ENCODE measurements at regions not wholly inside any gene's neighbourhood (a gene's known extent, or its start where the extent isn't known, plus 50 kb on each side); places are given as distances from the start of the nearest gene placed in this dataset.

DNA sequence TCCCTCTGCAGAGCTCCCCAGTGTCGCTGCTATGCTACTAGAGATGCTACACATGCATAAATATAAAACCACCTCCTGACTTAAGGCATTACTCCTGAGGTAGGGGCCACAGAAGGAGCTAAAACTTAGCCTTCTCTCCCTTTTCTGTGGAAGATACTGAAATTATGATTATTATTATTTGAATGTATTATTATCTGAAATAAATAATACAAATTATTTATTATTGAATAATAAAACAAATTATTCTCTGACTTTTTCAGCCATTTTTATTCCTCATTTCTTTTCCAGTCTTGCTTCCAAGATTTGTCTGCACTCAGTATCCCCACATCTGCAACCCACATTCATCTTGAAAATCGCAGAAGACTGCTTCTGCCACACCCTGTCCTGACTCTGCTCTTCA is 414.9 kb upstream of the ACO1 start:
- H3K4me1 ChIP-seq (ENCODE audit: control insufficient read depth, low read length) = no peaks in the 10 kb centered on the region
- H3K9me2 ChIP-seq (replicated peaks; ENCODE audit: control insufficient read depth, low read length) = no peaks in the 10 kb centered on the region
- H3K4me2 ChIP-seq (ENCODE audit: low read length) = no peak overlapping the region
- no peak overlapping the region for H3K27ac ChIP-seq (ENCODE audit: low read depth, low read length)
- H3K4me3 ChIP-seq (ENCODE audit: low read length) = no peak overlapping the region
- TF ChIP-seq, protein P1, sequence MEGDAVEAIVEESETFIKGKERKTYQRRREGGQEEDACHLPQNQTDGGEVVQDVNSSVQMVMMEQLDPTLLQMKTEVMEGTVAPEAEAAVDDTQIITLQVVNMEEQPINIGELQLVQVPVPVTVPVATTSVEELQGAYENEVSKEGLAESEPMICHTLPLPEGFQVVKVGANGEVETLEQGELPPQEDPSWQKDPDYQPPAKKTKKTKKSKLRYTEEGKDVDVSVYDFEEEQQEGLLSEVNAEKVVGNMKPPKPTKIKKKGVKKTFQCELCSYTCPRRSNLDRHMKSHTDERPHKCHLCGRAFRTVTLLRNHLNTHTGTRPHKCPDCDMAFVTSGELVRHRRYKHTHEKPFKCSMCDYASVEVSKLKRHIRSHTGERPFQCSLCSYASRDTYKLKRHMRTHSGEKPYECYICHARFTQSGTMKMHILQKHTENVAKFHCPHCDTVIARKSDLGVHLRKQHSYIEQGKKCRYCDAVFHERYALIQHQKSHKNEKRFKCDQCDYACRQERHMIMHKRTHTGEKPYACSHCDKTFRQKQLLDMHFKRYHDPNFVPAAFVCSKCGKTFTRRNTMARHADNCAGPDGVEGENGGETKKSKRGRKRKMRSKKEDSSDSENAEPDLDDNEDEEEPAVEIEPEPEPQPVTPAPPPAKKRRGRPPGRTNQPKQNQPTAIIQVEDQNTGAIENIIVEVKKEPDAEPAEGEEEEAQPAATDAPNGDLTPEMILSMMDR (IDR thresholded peaks at IDR 0.05; ENCODE audit: low read depth, low read length, poor library complexity, severe bottlenecking) = no peak
- TF ChIP-seq EZH2phosphoT487 (IDR thresholded peaks at IDR 0.05; ENCODE audit: borderline replicate concordance, low read length) = no peak
- no peaks in the 10 kb centered on the region for H3K27me3 ChIP-seq (ENCODE audit: control insufficient read depth, low read length)
- H4K20me1 ChIP-seq (ENCODE audit: control insufficient read depth, insufficient read depth, low read depth, low read length) = no peaks in the 10 kb centered on the region
- no peaks in the 10 kb centered on the region for H3K9me3 ChIP-seq (ENCODE audit: control insufficient read depth, insufficient read depth, low read length)
- H3F3A ChIP-seq (ENCODE audit: control insufficient read depth, insufficient read depth) = no peaks in the 10 kb centered on the region
- H3K36me3 ChIP-seq (ENCODE audit: control insufficient read depth, low read length) = no peaks in the 10 kb centered on the region
- no peaks in the 10 kb centered on the region for H3K79me2 ChIP-seq (ENCODE audit: control insufficient read depth, low read length)

DNA sequence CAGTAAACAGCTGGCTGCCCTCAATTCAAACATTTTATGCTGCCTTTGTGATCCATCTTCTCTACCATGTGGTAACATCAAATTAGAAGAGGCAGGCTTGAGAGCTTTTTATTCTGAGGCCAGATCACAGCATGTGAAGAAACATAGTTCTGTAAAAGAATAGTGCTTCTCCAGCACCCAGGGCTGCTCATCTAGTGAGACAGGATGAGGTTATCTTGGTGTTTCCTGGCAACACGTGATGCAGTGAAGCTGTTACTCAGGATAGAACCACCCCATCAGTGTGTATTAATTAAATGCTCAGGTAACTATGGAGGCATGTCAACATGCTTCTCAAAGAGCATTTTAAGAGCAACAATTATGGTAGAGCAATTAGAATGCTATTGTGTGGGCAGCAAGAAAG is 400.5 kb upstream of the ACO1 start:
- Histone ChIP-seq H3K36me3 (ENCODE audit: control insufficient read depth, low read length) (no peaks in the 10 kb centered on the region), H3K9me2 (replicated peaks; ENCODE audit: control insufficient read depth, low read length) (no peaks in the 10 kb centered on the region), H3K79me2 (ENCODE audit: control insufficient read depth, low read length) (no peaks in the 10 kb centered on the region), H3K4me2 (ENCODE audit: low read length) (no peak overlapping the region), H3F3A (ENCODE audit: control insufficient read depth, insufficient read depth) (no peaks in the 10 kb centered on the region), H3K27me3 (ENCODE audit: control insufficient read depth, low read length) (no peaks in the 10 kb centered on the region), H3K4me3 (ENCODE audit: low read length) (no peak overlapping the region), H3K9me3 (ENCODE audit: control insufficient read depth, insufficient read depth, low read length) (no peaks in the 10 kb centered on the region; the same call in 1 of the 2 replicates), H3K27ac (ENCODE audit: low read depth, low read length) (no peak overlapping the region), H4K20me1 (ENCODE audit: control insufficient read depth, insufficient read depth, low read depth, low read length) (no peaks in the 10 kb centered on the region), H3K4me1 (ENCODE audit: control insufficient read depth, low read length) (no peaks in the 10 kb centered on the region)
- TF ChIP-seq, protein P1 (IDR thresholded peaks at IDR 0.05; ENCODE audit: low read depth, low read length, poor library complexity, severe bottlenecking) = no peak
- no peak for TF ChIP-seq EZH2phosphoT487 (IDR thresholded peaks at IDR 0.05; ENCODE audit: borderline replicate concordance, low read length)

DNA sequence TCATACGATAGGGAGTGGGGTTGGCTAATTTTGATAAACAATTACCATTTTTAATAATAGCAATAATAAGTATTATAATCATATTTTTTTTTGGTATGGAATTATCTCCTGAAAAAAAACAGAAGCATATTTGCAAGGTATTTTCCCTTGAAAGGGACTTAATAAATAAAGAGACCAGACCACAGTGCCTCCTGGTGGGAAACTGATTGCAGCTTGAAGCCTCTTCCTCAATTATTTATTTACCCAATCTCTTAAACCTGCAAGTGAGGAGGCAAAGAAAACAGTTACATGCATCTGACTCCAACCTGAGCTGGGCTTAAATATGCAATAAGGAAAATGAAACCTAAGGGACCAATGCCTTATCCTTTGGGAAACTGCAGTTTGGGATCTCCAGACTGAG is 388.1 kb upstream of the ACO1 start:
- H3K9me2 ChIP-seq (replicated peaks; ENCODE audit: control insufficient read depth, low read length) = no peaks in the 10 kb centered on the region
- H3K9me3 ChIP-seq (ENCODE audit: control insufficient read depth, insufficient read depth, low read length) = no peaks in the 10 kb centered on the region
- H3K27me3 ChIP-seq (ENCODE audit: control insufficient read depth, low read length) = no peaks in the 10 kb centered on the region
- H3K4me3 ChIP-seq (ENCODE audit: low read length) = no peak overlapping the region
- TF ChIP-seq, protein P1 (IDR thresholded peaks at IDR 0.05; ENCODE audit: low read depth, low read length, poor library complexity, severe bottlenecking) = no peak
- TF ChIP-seq EZH2phosphoT487 (IDR thresholded peaks at IDR 0.05; ENCODE audit: borderline replicate concordance, low read length) = no peak
- H3K36me3 ChIP-seq (ENCODE audit: control insufficient read depth, low read length) = no peaks in the 10 kb centered on the region
- no peak overlapping the region for H3K27ac ChIP-seq (ENCODE audit: low read depth, low read length)
- no peaks in the 10 kb centered on the region for H3F3A ChIP-seq (ENCODE audit: control insufficient read depth, insufficient read depth)
- H4K20me1 ChIP-seq (ENCODE audit: control insufficient read depth, insufficient read depth, low read depth, low read length) = no peaks in the 10 kb centered on the region
- H3K4me2 ChIP-seq (ENCODE audit: low read length) = no peak overlapping the region
- no peaks in the 10 kb centered on the region for H3K4me1 ChIP-seq (ENCODE audit: control insufficient read depth, low read length)
- H3K79me2 ChIP-seq (ENCODE audit: control insufficient read depth, low read length) = no peaks in the 10 kb centered on the region

Measured in DOHH2 (cell line).